Spleen (tissue), 11 donors: ENCODE measurements at regions not wholly inside any gene's neighbourhood (a gene's known extent, or its start where the extent isn't known, plus 50 kb on each side); places are given as distances from the start of the nearest gene placed in this dataset.
A peak's percentile ranks its signal among the peaks of the same experiment; 100 is the strongest.

ENCODE experiments used
- DNase-seq: peaks from one replicate; pipeline ENCODE4 v3.0.0-alpha.2; 2020
- H3K27ac ChIP-seq, 8 donors: fragments of 200-600 bp; sonication (generic) in 7 of 8; 1 replicate in 4 of 8; 2 replicates in 4 of 8; pipeline versions ENCODE4 v1.5.0 to v1.8.0; 2016 to 2021; ENCODE audit warnings: inconsistent platforms in 4 of 8, mild to moderate bottlenecking in 4 of 8, moderate library complexity in 1 of 8
- H3K27me3 ChIP-seq, 7 donors: fragments of 200-600 bp; sonication (generic) in 6 of 7; replicated peaks in 1 of 7; 1 replicate in 4 of 7; 2 replicates in 3 of 7; pipeline versions ENCODE4 v1.5.0 to v1.8.0; 2016 to 2021; ENCODE audit warnings: inconsistent platforms in 3 of 7, mild to moderate bottlenecking in 1 of 7
- H3K36me3 ChIP-seq, 6 donors: fragments of 200-600 bp; sonication (generic) in 5 of 6; 1 replicate in 4 of 6; 2 replicates in 2 of 6; pipeline versions ENCODE4 v1.5.0 to v1.8.0; 2016 to 2021; ENCODE audit warnings: inconsistent platforms in 2 of 6
- H3K4me1 ChIP-seq, 6 donors: fragments of 200-600 bp; sonication (generic) in 5 of 6; 1 replicate in 3 of 6; 2 replicates in 3 of 6; pipeline versions ENCODE4 v1.5.0 to v1.8.0; 2016 to 2021; ENCODE audit warnings: inconsistent platforms in 3 of 6
- H3K4me3 ChIP-seq, 8 donors: fragments of 200-600 bp; sonication (generic) in 7 of 8; 1 replicate in 4 of 8; 2 replicates in 4 of 8; pipeline versions ENCODE4 v1.5.0 to v1.8.0; 2016 to 2021; ENCODE audit warnings: inconsistent platforms in 4 of 8, mild to moderate bottlenecking in 4 of 8, moderate library complexity in 2 of 8
- H3K9me3 ChIP-seq, 8 donors: fragments of 200-600 bp; sonication (generic) in 7 of 8; 1 replicate in 4 of 8; 2 replicates in 4 of 8; pipeline versions ENCODE4 v1.5.0 to v1.8.0; 2016 to 2021; ENCODE audit warnings: inconsistent platforms in 4 of 8
- CTCF ChIP-seq, 11 experiments: fragments of 200-600 bp in 7 of 11; fragments of 450-650 bp in 4 of 11; sonication (generic) in 4 of 11; IDR thresholded peaks in 8 of 11; conservative IDR thresholded peaks in 3 of 11; 1 replicate in 7 of 11; 2 replicates in 4 of 11; pipeline versions ENCODE4 v1.4.0 to v1.8.0; 2016 to 2021; ENCODE audit warnings: antibody characterized with exemption in 11 of 11, inconsistent platforms in 4 of 11, mild to moderate bottlenecking in 1 of 11
- POLR2A ChIP-seq, 3 donors: fragments of 450-650 bp; IDR thresholded peaks; one replicate each; pipeline ENCODE4 v1.5.1; 2017; ENCODE audit warnings: antibody characterized with exemption in 3 of 3, mild to moderate bottlenecking in 1 of 3
- POLR2AphosphoS5 ChIP-seq, 3 donors: sonication (generic); formaldehyde crosslinking; IDR thresholded peaks; one replicate each; pipeline ENCODE4 v1.5.1; 2017; ENCODE audit warnings: antibody characterized with exemption in 3 of 3
- WGBS, 5 donors: extraction: QIAGEN DNeasy Blood & Tissue Kit in 3 of 5; methylation state at CpG; one replicate each; pipeline versions ENCODE4 v1.1.5 to v1.1.7; 2013 to 2018; 5-methylcytosine and 5-hydroxymethylcytosine counted together
- intact Hi-C: fragments of 100-400 bp; cut with DNase I; formaldehyde crosslinking; loops from one replicate; pipeline ENCODE4 v1.15.0; 2023; ENCODE audit warnings: low total_unique reads
- donor health status: healthy with polysubstance abuse.
- donor health status: DM: no; HTN: no; CAD: no; lungs with moderate emphysema.
- donor health status: DM: no; HTN: no; CAD: no.
- donor health status: Bipolar disorder and iron deficiency.
- donor health status: healthy.
- donor health status: DM: no; HTN: no; CAD: no.
- donor health status: DM: yes; HTN: yes; CAD: no.

GRCh38 chr21:33976082-33977016, 60.7 kb upstream of the ATP5PO start:
- H3K36me3 ChIP-seq = no peaks in the 10 kb centered on the region
- peaks cover 17 to 30% (median 26%) of the 10 kb centered on the region in 6 donors for H3K4me1 ChIP-seq
- peak overlapping the region in 1 of 8 donors; percentile 31 for H3K4me3 ChIP-seq
- WGBS, 5 donors = 11 to 20% (median 17%) methylated on average over 14 of the region's 14 CpGs
- TF ChIP-seq CTCF (IDR thresholded peaks at IDR 0.05 in 8 of 11, conservative IDR thresholded peaks at IDR 0.05 in 3 of 11) (no peak), POLR2AphosphoS5 (IDR thresholded peaks at IDR 0.05) (no peak), POLR2A (IDR thresholded peaks at IDR 0.05) (no peak)
- DNase-seq = no peak
- peak overlapping the region; percentile 19 to 83 (median 70) for H3K27ac ChIP-seq
- no peaks in the 10 kb centered on the region for H3K27me3 ChIP-seq
- intact Hi-C loops = no loop called here
- no peaks in the 10 kb centered on the region for H3K9me3 ChIP-seq

- peaks cover 17 to 30% (median 26%) of the 10 kb centered on the region in 6 donors for H3K4me1 ChIP-seq
- WGBS, 5 donors = 45 to 54% (median 48%) methylated on average over 7 of the region's 7 CpGs
- intact Hi-C loops = no loop called here
- no peaks in the 10 kb centered on the region for H3K27me3 ChIP-seq
- peak overlapping the region in 1 of 8 donors; percentile 31 for H3K4me3 ChIP-seq
- peak in 2 of 3 donors; percentile 7 to 32 for TF ChIP-seq POLR2AphosphoS5 (IDR thresholded peaks at IDR 0.05)
- no peak for TF ChIP-seq POLR2A (IDR thresholded peaks at IDR 0.05)
- peak in 3 of 11 experiments; percentile 14 to 43 (median 38) for TF ChIP-seq CTCF (IDR thresholded peaks at IDR 0.05 in 8 of 11, conservative IDR thresholded peaks at IDR 0.05 in 3 of 11)
- no peaks in the 10 kb centered on the region for H3K36me3 ChIP-seq
- no peaks in the 10 kb centered on the region for H3K9me3 ChIP-seq
- peak overlapping the region; percentile 19 to 83 (median 70) for H3K27ac ChIP-seq
- DNase-seq = no peak
These were observed 60.0 kb upstream of the ATP5PO start for GRCh38 chr21:33975548-33976081.

GRCh38 chr21:33974513-33975468, 59.2 kb upstream of the ATP5PO start:
- Histone ChIP-seq H3K27me3 (no peaks in the 10 kb centered on the region), H3K27ac (peak overlapping the region in 6 of 8 donors; percentile 53 to 83 (median 74)), H3K36me3 (no peaks in the 10 kb centered on the region), H3K4me1 (peaks cover 17 to 30% (median 26%) of the 10 kb centered on the region in 6 donors), H3K9me3 (no peaks in the 10 kb centered on the region), H3K4me3 (no peak overlapping the region)
- no peak for DNase-seq
- WGBS, 5 donors = 89 to 92% (median 91%) methylated on average over 9 of the region's 9 CpGs
- TF ChIP-seq POLR2A (IDR thresholded peaks at IDR 0.05) = no peak
- no peak for TF ChIP-seq POLR2AphosphoS5 (IDR thresholded peaks at IDR 0.05)
- no peak for TF ChIP-seq CTCF (IDR thresholded peaks at IDR 0.05 in 8 of 11, conservative IDR thresholded peaks at IDR 0.05 in 3 of 11)
- intact Hi-C loops = no loop called here
